GM20000 (cell line): ENCODE measurements at regions not wholly inside any gene's neighbourhood (a gene's known extent, or its start where the extent isn't known, plus 50 kb on each side); places are given as distances from the start of the nearest gene placed in this dataset.

Experiments
- DNase-seq: peaks from one replicate; pipeline ENCODE4 v3.0.0; 2012; ENCODE audit warnings: low spot score
- CTCF ChIP-seq: IDR thresholded peaks from 2 replicates; pipeline ENCODE4 v1.5.1; 2012; ENCODE audit warnings: mild to moderate bottlenecking, control low read depth; ENCODE audit errors: extremely low read depth, missing control alignments

GRCh38 chr5:87061046-87061445, 206.6 kb upstream of the RASA1 start:
- DNase-seq = no peak
- TF ChIP-seq CTCF = no peak

GRCh38 chr5:87069311-87069710, 198.4 kb upstream of the RASA1 start:
- no peak for TF ChIP-seq CTCF

GRCh38 chr5:87069974-87070608, 197.6 kb upstream of the RASA1 start:
- peak; percentile 20 for TF ChIP-seq CTCF
- DNase-seq = peak; percentile 46

More at GRCh38 chr5:87069311-87069710, 198.4 kb upstream of the RASA1 start:
- no peak for DNase-seq

GRCh38 chr5:87074072-87074471, 193.6 kb upstream of the RASA1 start:
- no peak for DNase-seq
- no peak for TF ChIP-seq CTCF

GRCh38 chr5:87074934-87075541, 192.6 kb upstream of the RASA1 start:
- TF ChIP-seq CTCF = no peak
- peak; percentile 49 for DNase-seq

- no peak for TF ChIP-seq CTCF
- DNase-seq = no peak
Measured at GRCh38 chr5:87076411-87076810, 191.3 kb upstream of the RASA1 start.

GRCh38 chr5:87076931-87077330, 190.8 kb upstream of the RASA1 start:
- no peak for TF ChIP-seq CTCF
- DNase-seq = no peak
